Esophagus squamous epithelium (tissue), 4 donors: ENCODE measurements at regions not wholly inside any gene's neighbourhood (a gene's known extent, or its start where the extent isn't known, plus 50 kb on each side); places are given as distances from the start of the nearest gene placed in this dataset.

Experiments used
- CTCF ChIP-seq, 6 experiments: fragments of 450-650 bp in 4 of 6; fragments of 200-600 bp in 2 of 6; sonication (generic) in 2 of 6; IDR thresholded peaks; one replicate each; pipeline ENCODE4 v1.5.1; 2016 to 2019; ENCODE audit warnings: antibody characterized with exemption in 6 of 6, mild to moderate bottlenecking in 4 of 6, moderate library complexity in 4 of 6
- POLR2A ChIP-seq, 4 donors: fragments of 450-650 bp; IDR thresholded peaks; one replicate each; pipeline ENCODE4 v1.6.1; 2017; ENCODE audit warnings: antibody characterized with exemption in 4 of 4, mild to moderate bottlenecking in 4 of 4, moderate library complexity in 3 of 4

DNA sequence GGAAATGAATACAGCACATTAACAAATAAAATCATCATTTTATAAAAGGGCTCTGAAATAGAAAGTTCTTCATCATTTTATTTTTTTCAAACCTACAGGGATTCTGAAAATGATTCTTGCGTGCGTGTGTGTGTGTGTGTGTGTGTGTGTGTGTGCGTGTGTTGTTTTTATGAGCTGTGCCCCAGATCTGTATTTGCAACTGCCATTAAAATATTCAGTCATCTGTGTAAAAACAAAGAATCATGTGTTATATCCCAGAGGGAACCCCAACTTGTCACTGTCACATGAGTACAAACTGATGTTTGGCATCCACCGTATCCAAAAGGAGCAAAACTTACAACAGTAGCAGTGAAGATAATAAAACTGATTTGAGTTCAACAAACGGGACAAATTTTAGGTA lies 635.4 kb upstream of the PFKP start:
- TF ChIP-seq CTCF (IDR thresholded peaks at IDR 0.05) (no peak), POLR2A (IDR thresholded peaks at IDR 0.05) (no peak)
